Common myeloid progenitor, CD34-positive (primary cell): ENCODE measurements at regions not wholly inside any gene's neighbourhood (a gene's known extent, or its start where the extent isn't known, plus 50 kb on each side); places are given as distances from the start of the nearest gene placed in this dataset.

Experiments
- CTCF ChIA-PET: fragments of 350-600 bp; sonication (Branson Sonifier 250); formaldehyde crosslinking; loops from one replicate; lab custom pipeline; 2021; ENCODE audit warnings: antibody characterized with exemption; lab: Charles Lee
- POLR2A ChIA-PET: fragments of 350-600 bp; sonication (Branson Sonifier 250); formaldehyde crosslinking; loops from one replicate; lab custom pipeline; 2021; ENCODE audit warnings: antibody characterized with exemption; lab: Charles Lee
- DNase-seq, 3 donors: peaks; one replicate each; pipeline versions ENCODE4 v3.0.0 to v3.0.0-alpha.2; 2013
- H3K27ac ChIP-seq, 2 experiments: 1 replicate in 1 of 2; 2 replicates in 1 of 2; pipeline ENCODE4 v1.7.0; 2013; ENCODE audit warnings: inconsistent platforms in 2 of 2, low read length in 2 of 2, mild to moderate bottlenecking in 2 of 2, low read depth in 1 of 2, moderate library complexity in 1 of 2; ENCODE audit not compliant: severe bottlenecking in 2 of 2, insufficient read depth in 1 of 2, poor library complexity in 1 of 2
- H3K27me3 ChIP-seq, 5 experiments: replicated peaks in 2 of 5; 1 replicate in 3 of 5; 2 replicates in 2 of 5; pipeline versions ENCODE4 v1.6.1 to v1.7.0; 2013; ENCODE audit warnings: low read length in 4 of 5, mild to moderate bottlenecking in 2 of 5, moderate library complexity in 2 of 5, inconsistent platforms in 1 of 5; ENCODE audit not compliant: insufficient read depth in 5 of 5, control insufficient read depth in 4 of 5
- H3K36me3 ChIP-seq, 4 experiments: 1 replicate in 2 of 4; 2 replicates in 2 of 4; pipeline versions ENCODE4 v1.6.1 to v1.7.0; 2013; ENCODE audit warnings: low read length in 3 of 4, control low read depth in 1 of 4, mild to moderate bottlenecking in 1 of 4; ENCODE audit not compliant: control insufficient read depth in 4 of 4, insufficient read depth in 4 of 4
- H3K4me1 ChIP-seq, 4 experiments: 1 replicate in 3 of 4; 2 replicates in 1 of 4; pipeline versions ENCODE4 v1.6.1 to v1.7.1; 2013; ENCODE audit warnings: low read length in 3 of 4, mild to moderate bottlenecking in 3 of 4, control low read depth in 1 of 4, inconsistent platforms in 1 of 4, moderate library complexity in 1 of 4; ENCODE audit not compliant: control insufficient read depth in 4 of 4, insufficient read depth in 4 of 4; ENCODE audit errors: control extremely low read depth in 1 of 4
- H3K4me3 ChIP-seq, 7 experiments: 1 replicate in 4 of 7; 2 replicates in 3 of 7; pipeline versions ENCODE4 v1.5.1 to v1.7.0; 2013; ENCODE audit warnings: mild to moderate bottlenecking in 7 of 7, low read length in 6 of 7, moderate library complexity in 6 of 7, inconsistent platforms in 2 of 7, low read depth in 2 of 7, control low read depth in 1 of 7; ENCODE audit not compliant: insufficient read depth in 4 of 7, control insufficient read depth in 1 of 7; ENCODE audit errors: extremely low read depth in 1 of 7
- H3K9me3 ChIP-seq, 5 experiments: 1 replicate in 4 of 5; 2 replicates in 1 of 5; pipeline versions ENCODE4 v1.6.1 to v1.7.1; 2013; ENCODE audit warnings: low read length in 4 of 5, mild to moderate bottlenecking in 2 of 5, inconsistent platforms in 1 of 5, low read depth in 1 of 5, moderate library complexity in 1 of 5; ENCODE audit not compliant: control insufficient read depth in 4 of 5, insufficient read depth in 2 of 5; ENCODE audit errors: control extremely low read depth in 1 of 5
- WGBS: methylation state at CpG from one replicate; pipeline ENCODE4 v1.1.5; 2013; ENCODE audit not compliant: insufficient coverage; 5-methylcytosine and 5-hydroxymethylcytosine counted together

GRCh38 chr2:22932288-22932687 is 452.7 kb upstream of the KLHL29 start:
- H3K27ac ChIP-seq = no peak overlapping the region
- DNase-seq = no peak
- no peaks in the 10 kb centered on the region for H3K36me3 ChIP-seq
- no peak overlapping the region for H3K4me3 ChIP-seq
- CTCF ChIA-PET = no interaction called here
- H3K27me3 ChIP-seq = no peaks in the 10 kb centered on the region
- 67% methylated on average over 1 of the region's 3 CpGs for WGBS
- H3K9me3 ChIP-seq = no peaks in the 10 kb centered on the region
- POLR2A ChIA-PET = no interaction called here
- H3K4me1 ChIP-seq = no peaks in the 10 kb centered on the region

GRCh38 chr2:22934747-22935146 is 450.2 kb upstream of the KLHL29 start:
- 100% methylated on average over 1 of the region's 1 CpG for WGBS
- ChIA-PET CTCF (no interaction called here), POLR2A (no interaction called here)
- Histone ChIP-seq H3K27ac (no peak overlapping the region), H3K36me3 (no peaks in the 10 kb centered on the region), H3K4me1 (no peaks in the 10 kb centered on the region), H3K27me3 (no peaks in the 10 kb centered on the region), H3K4me3 (no peak overlapping the region), H3K9me3 (no peaks in the 10 kb centered on the region)
- no peak for DNase-seq

GRCh38 chr2:22942441-22942840 is 442.5 kb upstream of the KLHL29 start:
- no peak overlapping the region for H3K27ac ChIP-seq
- CTCF ChIA-PET = no interaction called here

GRCh38 chr2:22944143-22944542 is 440.8 kb upstream of the KLHL29 start:
- Histone ChIP-seq H3K4me1 (no peaks in the 10 kb centered on the region), H3K9me3 (no peaks in the 10 kb centered on the region), H3K27me3 (no peaks in the 10 kb centered on the region), H3K27ac (no peak overlapping the region), H3K36me3 (no peaks in the 10 kb centered on the region), H3K4me3 (no peak overlapping the region)
- WGBS = 85% methylated on average over 2 of the region's 7 CpGs
- POLR2A ChIA-PET = no interaction called here
- no peak for DNase-seq
- CTCF ChIA-PET = no interaction called here

More at GRCh38 chr2:22942441-22942840, 442.5 kb upstream of the KLHL29 start:
- H3K4me3 ChIP-seq = no peak overlapping the region
- H3K4me1 ChIP-seq = no peaks in the 10 kb centered on the region
- H3K9me3 ChIP-seq = no peaks in the 10 kb centered on the region
- no peaks in the 10 kb centered on the region for H3K27me3 ChIP-seq
- POLR2A ChIA-PET = no interaction called here
- no peaks in the 10 kb centered on the region for H3K36me3 ChIP-seq
- 97% methylated on average over 6 of the region's 7 CpGs for WGBS
- no peak for DNase-seq

- Histone ChIP-seq H3K9me3 (no peaks in the 10 kb centered on the region), H3K4me3 (no peak overlapping the region), H3K36me3 (no peaks in the 10 kb centered on the region), H3K27me3 (no peaks in the 10 kb centered on the region), H3K27ac (no peak overlapping the region), H3K4me1 (no peaks in the 10 kb centered on the region)
- WGBS = 100% methylated on average over 1 of the region's 2 CpGs
- CTCF ChIA-PET = no interaction called here
- DNase-seq = no peak
- POLR2A ChIA-PET = no interaction called here
Measured at GRCh38 chr2:22946553-22946952, 438.4 kb upstream of the KLHL29 start.

- no peaks in the 10 kb centered on the region for H3K36me3 ChIP-seq
- H3K27me3 ChIP-seq = no peaks in the 10 kb centered on the region
- H3K9me3 ChIP-seq = no peaks in the 10 kb centered on the region
- H3K27ac ChIP-seq = no peak overlapping the region
- no peak overlapping the region for H3K4me3 ChIP-seq
- no peak for DNase-seq
- 90% methylated on average over 3 of the region's 4 CpGs for WGBS
- POLR2A ChIA-PET = no interaction called here
- CTCF ChIA-PET = no interaction called here
- H3K4me1 ChIP-seq = no peaks in the 10 kb centered on the region
Measured at GRCh38 chr2:22947741-22948140, 437.2 kb upstream of the KLHL29 start.

GRCh38 chr2:22950431-22950830 is 434.5 kb upstream of the KLHL29 start:
- POLR2A ChIA-PET = no interaction called here

More at GRCh38 chr2:22950431-22950830, 434.5 kb upstream of the KLHL29 start:
- H3K27me3 ChIP-seq = no peaks in the 10 kb centered on the region
- DNase-seq = no peak
- CTCF ChIA-PET = interaction anchor here (1.3 kb wide), 1 partner anchor 9 kb away, joined by 3 read pairs; no protein-coding TSS in a partner anchor
- no peaks in the 10 kb centered on the region for H3K4me1 ChIP-seq
- no peaks in the 10 kb centered on the region for H3K9me3 ChIP-seq
- no peak overlapping the region for H3K4me3 ChIP-seq
- no peaks in the 10 kb centered on the region for H3K36me3 ChIP-seq
- H3K27ac ChIP-seq = no peak overlapping the region
- whole genome bisulfite sequencing = no CpG with 5 or more reads among the region's 2 CpGs
